PC-3 (cell line): ENCODE measurements at regions not wholly inside any gene's neighbourhood (a gene's known extent, or its start where the extent isn't known, plus 50 kb on each side); places are given as distances from the start of the nearest gene placed in this dataset.

ENCODE experiments used
- ATAC-seq: fragments of 200-7000 bp; cut with Tn5 transposase; 2 replicates; pipeline ENCODE4 v1.9.1; 2020; ENCODE audit warnings: mild to moderate bottlenecking, moderate library complexity
- BruUV-seq: library from RNA; stranded (reverse); fragments of 400-500 nt; replicated peaks from 2 replicates; lab custom pipeline; 2021; lab: Mats Ljungman, UMichigan
- CTCF ChIA-PET: fragments of 300-600 bp; sonication (Branson Sonifier 250); formaldehyde crosslinking; loops from one replicate; lab custom pipeline; 2022; ENCODE audit warnings: antibody characterized with exemption; lab: Charles Lee
- POLR2A ChIA-PET: fragments of 300-600 bp; sonication (Branson Sonifier 250); formaldehyde crosslinking; loops from one replicate; lab custom pipeline; 2022; ENCODE audit warnings: antibody characterized with exemption; ENCODE audit not compliant: unreplicated experiment; lab: Charles Lee
- DNase-seq: peaks from one replicate; pipeline ENCODE4 v3.0.0-alpha.2; 2015
- H2AFZ ChIP-seq: fragments of 300-600 bp; sonication (generic); 2 replicates; pipeline ENCODE4 v1.6.0; 2016; ENCODE audit warnings: antibody characterized with exemption, low read length
- H3F3A ChIP-seq: fragments of 300-600 bp; sonication (generic); one replicate; pipeline ENCODE4 v1.6.0; 2017; ENCODE audit warnings: antibody characterized with exemption, low read length, control low read depth, mild to moderate bottlenecking; ENCODE audit not compliant: unreplicated experiment
- H3K27ac ChIP-seq: fragments of 300-600 bp; sonication (generic); 2 replicates; pipeline ENCODE4 v1.5.1; 2016; ENCODE audit warnings: mild to moderate bottlenecking, low read length
- H3K27me3 ChIP-seq: fragments of 300-600 bp; sonication (generic); 2 replicates; pipeline ENCODE4 v1.6.1; 2016; ENCODE audit warnings: low read length, mixed read lengths
- H3K36me3 ChIP-seq: fragments of 300-600 bp; sonication (generic); 2 replicates; pipeline ENCODE4 v1.6.1; 2016; ENCODE audit warnings: low read depth, mixed run types, low read length, mixed read lengths
- H3K4me1 ChIP-seq: fragments of 300-600 bp; sonication (generic); 2 replicates; pipeline ENCODE4 v1.5.1; 2016; ENCODE audit warnings: low read length; ENCODE audit not compliant: insufficient read depth
- H3K4me2 ChIP-seq: fragments of 300-600 bp; sonication (generic); 2 replicates; pipeline ENCODE4 v1.6.0; 2016; ENCODE audit warnings: low read length
- H3K4me3 ChIP-seq: fragments of 300-600 bp; sonication (generic); 2 replicates; pipeline ENCODE4 v1.5.1; 2016; ENCODE audit warnings: mild to moderate bottlenecking, low read length, mixed read lengths
- H3K79me2 ChIP-seq: fragments of 300-600 bp; sonication (generic); 2 replicates; pipeline ENCODE4 v1.6.1; 2017; ENCODE audit warnings: low read length, mixed read lengths
- H3K9ac ChIP-seq: fragments of 300-600 bp; sonication (generic); 2 replicates; pipeline ENCODE4 v1.6.0; 2016; ENCODE audit warnings: mild to moderate bottlenecking, low read length
- H3K9me2 ChIP-seq: fragments of 300-600 bp; sonication (generic); replicated peaks from 2 replicates; pipeline ENCODE4 v1.6.1; 2016; ENCODE audit warnings: mixed run types, low read length, mixed read lengths
- H3K9me3 ChIP-seq: fragments of 300-600 bp; sonication (generic); 2 replicates; pipeline ENCODE4 v1.6.1; 2016; ENCODE audit warnings: low read length, mixed read lengths
- H4K20me1 ChIP-seq: fragments of 300-600 bp; sonication (generic); 2 replicates; pipeline ENCODE4 v1.6.1; 2016; ENCODE audit warnings: low read length, mixed read lengths
- EZH2 ChIP-seq: fragments of 300-600 bp; sonication (generic); IDR thresholded peaks from one replicate; pipeline ENCODE4 v1.6.1; 2017; ENCODE audit warnings: antibody characterized with exemption, mild to moderate bottlenecking, low read length; ENCODE audit not compliant: unreplicated experiment
- EZH2phosphoT487 ChIP-seq: fragments of 300-600 bp; sonication (generic); IDR thresholded peaks from 2 replicates; pipeline ENCODE4 v1.6.1; 2018; ENCODE audit warnings: mild to moderate bottlenecking, antibody characterized with exemption, low read length, borderline replicate concordance
- intact Hi-C: fragments of 100-400 bp; cut with micrococcal nuclease; formaldehyde crosslinking; loops from 2 replicates; pipeline ENCODE4 v1.9.0; 2023
- TF ChIP-seq, protein P1 (sequence below): fragments of 300-600 bp; sonication (generic); conservative IDR thresholded peaks from 2 replicates; pipeline ENCODE4 v1.5.1; 2017; ENCODE audit warnings: antibody characterized with exemption, low read depth, mild to moderate bottlenecking, low read length

DNA sequence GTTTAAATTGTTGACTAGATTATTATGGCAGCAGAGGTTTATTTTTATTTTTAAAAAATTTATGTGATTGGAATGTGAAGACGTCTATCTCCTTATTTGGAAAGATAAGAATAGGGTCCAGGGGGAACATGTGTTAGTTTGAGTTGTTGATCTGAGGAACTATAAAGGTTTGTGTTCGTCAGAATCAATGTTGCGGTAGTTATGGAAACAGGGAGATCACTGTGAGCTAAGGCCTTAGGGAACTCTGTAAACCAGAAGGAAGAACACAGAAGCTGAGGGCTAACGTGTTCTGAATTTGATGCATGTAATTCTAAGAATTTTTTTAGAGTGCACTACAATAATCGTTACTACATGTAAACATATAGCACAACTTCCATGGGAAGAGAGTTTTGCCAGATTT lies 168.5 kb upstream of the ZSWIM2 start:
- BruUV-seq = no TSS peak
- Histone ChIP-seq H4K20me1 (no peaks in the 10 kb centered on the region), H3F3A (no peaks in the 10 kb centered on the region), H3K4me1 (no peaks in the 10 kb centered on the region), H3K36me3 (no peaks in the 10 kb centered on the region), H3K27ac (no peak overlapping the region), H2AFZ (no peak overlapping the region), H3K79me2 (no peaks in the 10 kb centered on the region), H3K9me3 (no peaks in the 10 kb centered on the region), H3K9ac (no peak overlapping the region), H3K27me3 (no peaks in the 10 kb centered on the region), H3K4me3 (no peak overlapping the region), H3K4me2 (no peak overlapping the region), H3K9me2 (no peaks in the 10 kb centered on the region)
- no peak for TF ChIP-seq EZH2phosphoT487
- no peak for TF ChIP-seq EZH2
- TF ChIP-seq, protein P1, sequence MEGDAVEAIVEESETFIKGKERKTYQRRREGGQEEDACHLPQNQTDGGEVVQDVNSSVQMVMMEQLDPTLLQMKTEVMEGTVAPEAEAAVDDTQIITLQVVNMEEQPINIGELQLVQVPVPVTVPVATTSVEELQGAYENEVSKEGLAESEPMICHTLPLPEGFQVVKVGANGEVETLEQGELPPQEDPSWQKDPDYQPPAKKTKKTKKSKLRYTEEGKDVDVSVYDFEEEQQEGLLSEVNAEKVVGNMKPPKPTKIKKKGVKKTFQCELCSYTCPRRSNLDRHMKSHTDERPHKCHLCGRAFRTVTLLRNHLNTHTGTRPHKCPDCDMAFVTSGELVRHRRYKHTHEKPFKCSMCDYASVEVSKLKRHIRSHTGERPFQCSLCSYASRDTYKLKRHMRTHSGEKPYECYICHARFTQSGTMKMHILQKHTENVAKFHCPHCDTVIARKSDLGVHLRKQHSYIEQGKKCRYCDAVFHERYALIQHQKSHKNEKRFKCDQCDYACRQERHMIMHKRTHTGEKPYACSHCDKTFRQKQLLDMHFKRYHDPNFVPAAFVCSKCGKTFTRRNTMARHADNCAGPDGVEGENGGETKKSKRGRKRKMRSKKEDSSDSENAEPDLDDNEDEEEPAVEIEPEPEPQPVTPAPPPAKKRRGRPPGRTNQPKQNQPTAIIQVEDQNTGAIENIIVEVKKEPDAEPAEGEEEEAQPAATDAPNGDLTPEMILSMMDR = no peak
- CTCF ChIA-PET = no interaction called here
- ATAC-seq (no peak), DNase-seq (no peak)
- POLR2A ChIA-PET = no interaction called here
- intact Hi-C loops = no loop called here

DNA sequence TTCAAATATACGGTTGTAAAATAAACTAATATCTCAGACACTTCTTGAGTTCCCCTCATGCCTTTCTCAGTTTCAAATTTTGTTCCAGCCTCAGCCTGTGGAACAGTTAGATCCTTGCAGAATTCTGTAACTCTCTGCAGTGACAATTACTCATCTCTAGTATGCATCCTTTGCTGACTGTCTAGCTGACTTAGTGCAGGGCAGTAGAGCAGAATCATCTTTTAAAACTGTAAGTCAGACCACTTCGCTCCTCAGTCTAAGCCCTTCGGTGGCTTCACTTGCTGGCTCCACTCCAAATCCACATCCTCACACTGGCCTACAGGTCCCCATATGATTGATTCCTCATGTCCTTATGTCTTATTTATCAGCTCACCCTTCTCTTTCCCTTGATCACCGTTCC lies 164.1 kb upstream of the ZSWIM2 start:
- CTCF ChIA-PET = no interaction called here
- BruUV-seq = no TSS peak
- Histone ChIP-seq H3K36me3 (no peaks in the 10 kb centered on the region), H3K9me3 (no peaks in the 10 kb centered on the region), H3F3A (no peaks in the 10 kb centered on the region), H3K27me3 (no peaks in the 10 kb centered on the region), H3K9me2 (no peaks in the 10 kb centered on the region), H3K9ac (no peak overlapping the region), H3K4me3 (no peak overlapping the region), H3K4me2 (no peak overlapping the region), H3K4me1 (peaks cover 24% of the 10 kb centered on the region), H4K20me1 (no peaks in the 10 kb centered on the region), H3K79me2 (no peaks in the 10 kb centered on the region), H2AFZ (no peak overlapping the region), H3K27ac (no peak overlapping the region)
- intact Hi-C loops = no loop called here
- DNase-seq (no peak), ATAC-seq (no peak)
- POLR2A ChIA-PET = no interaction called here
- no peak for TF ChIP-seq EZH2phosphoT487
- no peak for TF ChIP-seq EZH2
- TF ChIP-seq, protein P1 = no peak

GRCh38 chr2:187011206-187011832 lies 162.3 kb upstream of the ZSWIM2 start:
- BruUV-seq = no TSS peak
- no peaks in the 10 kb centered on the region for H3K27me3 ChIP-seq
- no peaks in the 10 kb centered on the region for H4K20me1 ChIP-seq
- no peak for TF ChIP-seq EZH2
- no peak for TF ChIP-seq EZH2phosphoT487
- TF ChIP-seq, protein P1 = no peak
- DNase-seq (no peak), ATAC-seq (no peak)
- no peak overlapping the region for H3K9ac ChIP-seq
- no peaks in the 10 kb centered on the region for H3K36me3 ChIP-seq
- ChIA-PET CTCF (no interaction called here), POLR2A (no interaction called here)
- intact Hi-C loops = no loop called here
- H3K9me2 ChIP-seq = no peaks in the 10 kb centered on the region
- no peak overlapping the region for H2AFZ ChIP-seq
- H3K4me1 ChIP-seq = peaks cover 30% of the 10 kb centered on the region
- no peak overlapping the region for H3K4me2 ChIP-seq
- no peaks in the 10 kb centered on the region for H3K9me3 ChIP-seq
- no peaks in the 10 kb centered on the region for H3F3A ChIP-seq
- H3K27ac ChIP-seq = no peak overlapping the region
- H3K4me3 ChIP-seq = no peak overlapping the region
- no peaks in the 10 kb centered on the region for H3K79me2 ChIP-seq
